Caco-2 (cell line): ENCODE measurements at regions not wholly inside any gene's neighbourhood (a gene's known extent, or its start where the extent isn't known, plus 50 kb on each side); places are given as distances from the start of the nearest gene placed in this dataset.

Source experiments
- BruUV-seq: library from RNA; stranded (reverse); fragments of 400-500 nt; replicated peaks from 2 replicates; lab custom pipeline; 2021; lab: Mats Ljungman, UMichigan
- CTCF ChIA-PET: fragments of 300-600 bp; sonication (Branson Sonifier 250); formaldehyde crosslinking; loops from one replicate; lab custom pipeline; 2022; ENCODE audit warnings: antibody characterized with exemption; lab: Charles Lee
- POLR2A ChIA-PET: fragments of 300-600 bp; sonication (Branson Sonifier 250); formaldehyde crosslinking; loops from one replicate; lab custom pipeline; 2022; ENCODE audit warnings: antibody characterized with exemption; lab: Charles Lee
- DNase-seq, 2 experiments: peaks; one replicate each; pipeline versions ENCODE4 v3.0.0 to v3.0.0-alpha.2; 2020 to 2022
- H3K27me3 ChIP-seq: replicated peaks from 2 replicates; pipeline ENCODE4 v1.6.0; 2011; ENCODE audit warnings: low read length; ENCODE audit not compliant: control insufficient read depth, insufficient read depth
- H3K36me3 ChIP-seq: 2 replicates; pipeline ENCODE4 v1.5.1; 2011; ENCODE audit warnings: low read length; ENCODE audit not compliant: control insufficient read depth, insufficient read depth
- H3K4me1 ChIP-seq: fragments of 250-450 bp; sonication (Bioruptor Pico); 2 replicates; pipeline ENCODE4 v1.5.1; 2020; ENCODE audit warnings: mild to moderate bottlenecking
- H3K4me3 ChIP-seq: 2 replicates; pipeline ENCODE4 v1.5.1; 2011; ENCODE audit warnings: low read depth, mild to moderate bottlenecking, control low read depth, low read length
- H3K9me3 ChIP-seq: fragments of 250-450 bp; sonication (Bioruptor Pico); 2 replicates; pipeline ENCODE4 v1.5.1; 2020; ENCODE audit warnings: mild to moderate bottlenecking, moderate library complexity
- H3K27ac Mint-ChIP-seq: one replicate; pipeline ENCODE4 v1.8.0; 2022; ENCODE audit warnings: mixed read lengths; ENCODE audit not compliant: unreplicated experiment
- H3K27me3 Mint-ChIP-seq: one replicate; pipeline ENCODE4 v1.8.0; 2022; ENCODE audit warnings: mixed read lengths; ENCODE audit not compliant: insufficient read depth, unreplicated experiment
- H3K36me3 Mint-ChIP-seq: one replicate; pipeline ENCODE4 v1.8.0; 2022; ENCODE audit warnings: mild to moderate bottlenecking, mixed read lengths; ENCODE audit not compliant: insufficient read depth, unreplicated experiment
- H3K4me1 Mint-ChIP-seq: one replicate; pipeline ENCODE4 v1.8.0; 2022; ENCODE audit warnings: low read depth, mixed read lengths; ENCODE audit not compliant: unreplicated experiment
- H3K4me3 Mint-ChIP-seq: one replicate; pipeline ENCODE4 v1.8.0; 2022; ENCODE audit warnings: mild to moderate bottlenecking, moderate library complexity, mixed read lengths; ENCODE audit not compliant: unreplicated experiment
- H3K9me3 Mint-ChIP-seq: one replicate; pipeline ENCODE4 v1.8.0; 2022; ENCODE audit warnings: mixed read lengths; ENCODE audit not compliant: unreplicated experiment
- intact Hi-C: fragments of 100-400 bp; cut with micrococcal nuclease; formaldehyde crosslinking; loops from one replicate; pipeline ENCODE4 v1.10.0; 2022; ENCODE audit not compliant: unreplicated experiment
- TF ChIP-seq, protein P1 (sequence below), 2 experiments: fragments of 200-600 bp in 1 of 2; IDR thresholded peaks; 1 replicate in 1 of 2; 2 replicates in 1 of 2; pipeline versions ENCODE4 v1.5.1 to v1.8.0; 2011 to 2022; ENCODE audit warnings: antibody characterized with exemption in 1 of 2, control low read depth in 1 of 2, inconsistent platforms in 1 of 2, low read depth in 1 of 2, low read length in 1 of 2, mild to moderate bottlenecking in 1 of 2, moderate library complexity in 1 of 2; ENCODE audit not compliant: insufficient read depth in 1 of 2, severe bottlenecking in 1 of 2, unreplicated experiment in 1 of 2

- no TSS peak for BruUV-seq
- Mint-ChIP-seq H3K27ac (peak overlapping the region; percentile 12), H3K27me3 (no peaks in the 10 kb centered on the region), H3K36me3 (no peaks in the 10 kb centered on the region), H3K4me3 (no peak overlapping the region), H3K9me3 (peaks cover 4% of the 10 kb centered on the region), H3K4me1 (peaks cover 19% of the 10 kb centered on the region)
- intact Hi-C loops = loop anchor here (1.0 kb wide), 1 partner anchor 50 kb away; no protein-coding TSS in a partner anchor
- TF ChIP-seq, protein P1, sequence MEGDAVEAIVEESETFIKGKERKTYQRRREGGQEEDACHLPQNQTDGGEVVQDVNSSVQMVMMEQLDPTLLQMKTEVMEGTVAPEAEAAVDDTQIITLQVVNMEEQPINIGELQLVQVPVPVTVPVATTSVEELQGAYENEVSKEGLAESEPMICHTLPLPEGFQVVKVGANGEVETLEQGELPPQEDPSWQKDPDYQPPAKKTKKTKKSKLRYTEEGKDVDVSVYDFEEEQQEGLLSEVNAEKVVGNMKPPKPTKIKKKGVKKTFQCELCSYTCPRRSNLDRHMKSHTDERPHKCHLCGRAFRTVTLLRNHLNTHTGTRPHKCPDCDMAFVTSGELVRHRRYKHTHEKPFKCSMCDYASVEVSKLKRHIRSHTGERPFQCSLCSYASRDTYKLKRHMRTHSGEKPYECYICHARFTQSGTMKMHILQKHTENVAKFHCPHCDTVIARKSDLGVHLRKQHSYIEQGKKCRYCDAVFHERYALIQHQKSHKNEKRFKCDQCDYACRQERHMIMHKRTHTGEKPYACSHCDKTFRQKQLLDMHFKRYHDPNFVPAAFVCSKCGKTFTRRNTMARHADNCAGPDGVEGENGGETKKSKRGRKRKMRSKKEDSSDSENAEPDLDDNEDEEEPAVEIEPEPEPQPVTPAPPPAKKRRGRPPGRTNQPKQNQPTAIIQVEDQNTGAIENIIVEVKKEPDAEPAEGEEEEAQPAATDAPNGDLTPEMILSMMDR (IDR thresholded peaks at IDR 0.05; ENCODE audit: insufficient read depth in 1 of 2, low read depth in 1 of 2, low read length in 1 of 2, severe bottlenecking in 1 of 2, unreplicated experiment in 1 of 2) = no peak
- Histone ChIP-seq H3K36me3 (no peaks in the 10 kb centered on the region), H3K4me1 (peaks cover 25% of the 10 kb centered on the region), H3K4me3 (no peak overlapping the region), H3K27me3 (no peaks in the 10 kb centered on the region; the same call in 1 of the 2 replicates), H3K9me3 (no peaks in the 10 kb centered on the region)
- DNase-seq = peak; percentile 34 to 59
- CTCF ChIA-PET = no interaction called here
- POLR2A ChIA-PET = no interaction called here
Measured at GRCh38 chr3:40989141-40990061, 209.9 kb upstream of the CTNNB1 start.

DNA sequence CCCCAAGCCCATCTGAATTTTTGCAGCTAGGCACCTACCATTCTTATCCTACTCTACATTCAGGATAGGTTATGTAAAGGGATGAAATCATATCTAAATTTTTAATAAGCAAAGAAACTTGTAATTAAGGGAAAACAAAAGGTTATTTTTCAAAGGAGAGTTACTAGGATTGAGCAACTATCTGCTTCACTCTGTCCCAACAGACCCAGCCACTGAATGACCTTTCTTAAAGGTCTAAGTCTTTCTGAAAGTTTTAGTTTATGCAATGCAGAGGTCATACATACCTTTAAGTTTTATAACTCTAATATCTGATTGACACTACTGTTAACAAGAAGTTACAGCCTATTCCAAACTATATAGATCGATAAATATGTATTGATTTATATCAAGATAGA lies 209.2 kb upstream of the CTNNB1 start:
- no peaks in the 10 kb centered on the region for H3K36me3 ChIP-seq
- H3K27me3 ChIP-seq = no peaks in the 10 kb centered on the region; the same call in 1 of the 2 replicates
- no peak overlapping the region for H3K4me3 ChIP-seq
- no peaks in the 10 kb centered on the region for H3K36me3 Mint-ChIP-seq
- no TSS peak for BruUV-seq
- no peak for DNase-seq
- H3K4me1 ChIP-seq = peaks cover 22% of the 10 kb centered on the region
- no peaks in the 10 kb centered on the region for H3K27me3 Mint-ChIP-seq
- POLR2A ChIA-PET = no interaction called here
- peak overlapping the region; percentile 12 for H3K27ac Mint-ChIP-seq
- TF ChIP-seq, protein P1 (IDR thresholded peaks at IDR 0.05; ENCODE audit: insufficient read depth in 1 of 2, low read depth in 1 of 2, low read length in 1 of 2, severe bottlenecking in 1 of 2, unreplicated experiment in 1 of 2) = no peak
- CTCF ChIA-PET = no interaction called here
- intact Hi-C loops = no loop called here
- no peaks in the 10 kb centered on the region for H3K9me3 ChIP-seq
- H3K9me3 Mint-ChIP-seq = no peaks in the 10 kb centered on the region
- peaks cover 13% of the 10 kb centered on the region for H3K4me1 Mint-ChIP-seq
- no peak overlapping the region for H3K4me3 Mint-ChIP-seq

- H3K4me1 Mint-ChIP-seq = peaks cover 7% of the 10 kb centered on the region
- TF ChIP-seq, protein P1 (IDR thresholded peaks at IDR 0.05; ENCODE audit: insufficient read depth in 1 of 2, low read depth in 1 of 2, low read length in 1 of 2, severe bottlenecking in 1 of 2, unreplicated experiment in 1 of 2) = no peak
- H3K27ac Mint-ChIP-seq = no peak overlapping the region
- H3K36me3 ChIP-seq = no peaks in the 10 kb centered on the region
- no peak for DNase-seq
- H3K9me3 Mint-ChIP-seq = no peaks in the 10 kb centered on the region
- H3K36me3 Mint-ChIP-seq = no peaks in the 10 kb centered on the region
- no TSS peak for BruUV-seq
- POLR2A ChIA-PET = no interaction called here
- intact Hi-C loops = no loop called here
- H3K4me3 Mint-ChIP-seq = no peak overlapping the region
- H3K9me3 ChIP-seq = no peaks in the 10 kb centered on the region
- no peaks in the 10 kb centered on the region for H3K27me3 Mint-ChIP-seq
- H3K4me1 ChIP-seq = peaks cover 25% of the 10 kb centered on the region
- CTCF ChIA-PET = no interaction called here
- no peak overlapping the region for H3K4me3 ChIP-seq
- H3K27me3 ChIP-seq = no peaks in the 10 kb centered on the region
Measured at GRCh38 chr3:40992023-40992422, 207.3 kb upstream of the CTNNB1 start.
